SJSA1 (cell line): ENCODE measurements at regions not wholly inside any gene's neighbourhood (a gene's known extent, or its start where the extent isn't known, plus 50 kb on each side); places are given as distances from the start of the nearest gene placed in this dataset.

Experiments
- DNase-seq, 2 experiments: peaks; one replicate each; pipeline ENCODE4 v3.0.0-alpha.2; 2015 to 2020; ENCODE audit warnings: low spot score in 2 of 2, low read depth in 1 of 2
- H3K27ac ChIP-seq: fragments of 250-450 bp; sonication (Bioruptor Pico); 2 replicates; pipeline ENCODE4 v1.5.1; 2020; ENCODE audit warnings: mild to moderate bottlenecking, moderate library complexity
- H3K27me3 ChIP-seq: fragments of 250-450 bp; sonication (Bioruptor Pico); replicated peaks from 2 replicates; pipeline ENCODE4 v1.5.1; 2020; ENCODE audit warnings: mild to moderate bottlenecking, moderate library complexity
- H3K36me3 ChIP-seq: fragments of 250-450 bp; sonication (Bioruptor Pico); 2 replicates; pipeline ENCODE4 v1.5.1; 2020; ENCODE audit warnings: mild to moderate bottlenecking
- H3K4me1 ChIP-seq: fragments of 250-450 bp; sonication (Bioruptor Pico); replicated peaks from 2 replicates; pipeline ENCODE4 v1.6.1; 2021; ENCODE audit warnings: mild to moderate bottlenecking
- H3K4me3 ChIP-seq: fragments of 250-450 bp; sonication (Bioruptor Pico); 2 replicates; pipeline ENCODE4 v1.5.1; 2020; ENCODE audit warnings: mild to moderate bottlenecking
- H3K9me3 ChIP-seq: fragments of 250-450 bp; sonication (Bioruptor Pico); replicated peaks from 2 replicates; pipeline ENCODE4 v1.5.1; 2020; ENCODE audit warnings: mild to moderate bottlenecking

GRCh38 chr5:53378590-53379247 lies 101.7 kb upstream of the FST start:
- H3K4me3 ChIP-seq = no peak overlapping the region
- no peak for DNase-seq

GRCh38 chr5:53386341-53386740 lies 94.1 kb upstream of the FST start:
- H3K27ac ChIP-seq = no peak overlapping the region
- no peaks in the 10 kb centered on the region for H3K36me3 ChIP-seq
- DNase-seq = no peak
- no peaks in the 10 kb centered on the region for H3K4me1 ChIP-seq
- H3K4me3 ChIP-seq = no peak overlapping the region
- H3K27me3 ChIP-seq = no peaks in the 10 kb centered on the region
- H3K9me3 ChIP-seq = peaks cover 8% of the 10 kb centered on the region

More at GRCh38 chr5:53378590-53379247, 101.7 kb upstream of the FST start:
- H3K27me3 ChIP-seq = no peaks in the 10 kb centered on the region
- H3K9me3 ChIP-seq = no peaks in the 10 kb centered on the region
- H3K4me1 ChIP-seq = peaks cover 14% of the 10 kb centered on the region
- no peak overlapping the region for H3K27ac ChIP-seq
- H3K36me3 ChIP-seq = no peaks in the 10 kb centered on the region

GRCh38 chr5:53389093-53389492 lies 91.3 kb upstream of the FST start:
- Histone ChIP-seq H3K36me3 (no peaks in the 10 kb centered on the region), H3K9me3 (peaks cover 8% of the 10 kb centered on the region), H3K27ac (no peak overlapping the region), H3K4me1 (no peaks in the 10 kb centered on the region), H3K4me3 (no peak overlapping the region), H3K27me3 (no peaks in the 10 kb centered on the region)
- DNase-seq = no peak

- no peaks in the 10 kb centered on the region for H3K4me1 ChIP-seq
Observed at GRCh38 chr5:53392073-53392472, 88.4 kb upstream of the FST start.

GRCh38 chr5:53394808-53395207 lies 85.6 kb upstream of the FST start:
- no peak for DNase-seq
- Histone ChIP-seq H3K9me3 (no peaks in the 10 kb centered on the region), H3K27ac (no peak overlapping the region), H3K4me3 (no peak overlapping the region), H3K36me3 (no peaks in the 10 kb centered on the region), H3K27me3 (no peaks in the 10 kb centered on the region), H3K4me1 (peaks cover 10% of the 10 kb centered on the region)

More at GRCh38 chr5:53392073-53392472, 88.4 kb upstream of the FST start:
- H3K4me3 ChIP-seq = no peak overlapping the region
- DNase-seq = no peak
- peaks cover 8% of the 10 kb centered on the region for H3K9me3 ChIP-seq
- no peak overlapping the region for H3K27ac ChIP-seq
- H3K27me3 ChIP-seq = no peaks in the 10 kb centered on the region
- H3K36me3 ChIP-seq = no peaks in the 10 kb centered on the region

- H3K27ac ChIP-seq = no peak overlapping the region
- H3K9me3 ChIP-seq = no peaks in the 10 kb centered on the region
- no peak for DNase-seq
- no peaks in the 10 kb centered on the region for H3K27me3 ChIP-seq
- H3K4me1 ChIP-seq = peaks cover 10% of the 10 kb centered on the region
- no peaks in the 10 kb centered on the region for H3K36me3 ChIP-seq
- no peak overlapping the region for H3K4me3 ChIP-seq
Observed at GRCh38 chr5:53397141-53397757, 83.2 kb upstream of the FST start.

GRCh38 chr5:53397845-53398244 lies 82.6 kb upstream of the FST start:
- H3K27me3 ChIP-seq = no peaks in the 10 kb centered on the region
- no peaks in the 10 kb centered on the region for H3K36me3 ChIP-seq
- H3K4me3 ChIP-seq = no peak overlapping the region
- peaks cover 11% of the 10 kb centered on the region for H3K4me1 ChIP-seq
- no peak overlapping the region for H3K27ac ChIP-seq
- peak; percentile 50 to 85 for DNase-seq
- H3K9me3 ChIP-seq = no peaks in the 10 kb centered on the region

- Histone ChIP-seq H3K4me1 (peaks cover 31% of the 10 kb centered on the region), H3K27ac (no peak overlapping the region), H3K9me3 (no peaks in the 10 kb centered on the region), H3K36me3 (no peaks in the 10 kb centered on the region), H3K4me3 (no peak overlapping the region), H3K27me3 (no peaks in the 10 kb centered on the region)
- DNase-seq = no peak
Observed at GRCh38 chr5:53399926-53400697, 80.3 kb upstream of the FST start.

- Histone ChIP-seq H3K36me3 (no peaks in the 10 kb centered on the region), H3K4me3 (no peak overlapping the region), H3K27me3 (no peaks in the 10 kb centered on the region), H3K9me3 (no peaks in the 10 kb centered on the region), H3K4me1 (peaks cover 51% of the 10 kb centered on the region), H3K27ac (peak overlapping the region; percentile 79)
- no peak for DNase-seq
Observed at GRCh38 chr5:53403291-53403690, 77.1 kb upstream of the FST start.

GRCh38 chr5:53403758-53404157 lies 76.7 kb upstream of the FST start:
- Histone ChIP-seq H3K27ac (peak overlapping the region; percentile 79), H3K9me3 (0 out of 2 replicates have a peak, but pooled peaks cover 2% of the 10 kb centered on the region), H3K27me3 (no peaks in the 10 kb centered on the region), H3K4me3 (no peak overlapping the region), H3K36me3 (no peaks in the 10 kb centered on the region), H3K4me1 (peaks cover 49% of the 10 kb centered on the region)
- peak in 1 of 2 experiments; percentile 42 for DNase-seq

- DNase-seq = no peak
- Histone ChIP-seq H3K36me3 (no peaks in the 10 kb centered on the region), H3K27me3 (no peaks in the 10 kb centered on the region), H3K9me3 (0 out of 2 replicates have a peak, but pooled peaks cover 2% of the 10 kb centered on the region), H3K4me1 (peaks cover 49% of the 10 kb centered on the region), H3K4me3 (no peak overlapping the region), H3K27ac (peak overlapping the region; percentile 95; the same call in 1 of the 2 replicates)
Observed at GRCh38 chr5:53405396-53405795, 75.0 kb upstream of the FST start.

- H3K4me1 ChIP-seq = peaks cover 53% of the 10 kb centered on the region
- no peaks in the 10 kb centered on the region for H3K36me3 ChIP-seq
- no peak overlapping the region for H3K4me3 ChIP-seq
- no peaks in the 10 kb centered on the region for H3K27me3 ChIP-seq
- peak overlapping the region; percentile 95 for H3K27ac ChIP-seq
- 0 out of 2 replicates have a peak, but pooled peaks cover 2% of the 10 kb centered on the region for H3K9me3 ChIP-seq
- DNase-seq = peak; percentile 70 to 90
Observed at GRCh38 chr5:53406630-53407316, 73.7 kb upstream of the FST start.

GRCh38 chr5:53407373-53407772 lies 73.1 kb upstream of the FST start:
- Histone ChIP-seq H3K4me3 (no peak overlapping the region), H3K9me3 (0 out of 2 replicates have a peak, but pooled peaks cover 2% of the 10 kb centered on the region), H3K4me1 (peaks cover 55% of the 10 kb centered on the region), H3K27me3 (no peaks in the 10 kb centered on the region), H3K27ac (peak overlapping the region; percentile 95), H3K36me3 (no peaks in the 10 kb centered on the region)
- DNase-seq = peak; percentile 60 to 62
